ENCODE measurements at regions not wholly inside any gene's neighbourhood (a gene's known extent, or its start where the extent isn't known, plus 50 kb on each side); places are given as distances from the start of the nearest gene placed in this dataset.

DNA sequence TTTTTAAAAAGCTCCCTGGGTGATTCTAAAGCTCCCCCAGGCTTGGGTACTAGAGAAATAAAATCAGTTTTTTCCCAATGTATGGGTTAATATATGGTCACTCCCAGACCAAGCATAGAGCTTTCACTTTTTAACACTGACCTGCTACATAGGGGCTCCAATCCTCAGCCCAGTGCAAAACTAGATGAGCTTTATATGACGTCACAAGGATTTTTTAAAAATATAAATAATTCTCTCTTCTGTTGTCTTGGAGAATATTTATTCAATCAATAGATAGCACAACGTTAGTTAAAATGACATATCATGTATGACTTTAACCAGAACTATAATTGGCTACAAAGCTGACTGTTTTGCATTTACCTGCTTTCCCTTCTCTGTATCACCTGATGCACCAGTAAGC lies 137.9 kb upstream of the TMCC3 start:
- intact Hi-C loops (cut with DNase I): no loop called here
- WGBS, 2 donors: 47 to 67% methylated on average over 2 of the region's 2 CpGs
- Histone ChIP-seq H3K27ac (ENCODE audit: low read depth in 1 of 2, low read length in 2 of 2) (no peak overlapping the region), H3K27me3 (ENCODE audit: control insufficient read depth in 1 of 2, insufficient read depth in 2 of 2, low read length in 1 of 2) (no peaks in the 10 kb centered on the region), H3K9me3 (ENCODE audit: control insufficient read depth, low read length) (no peaks in the 10 kb centered on the region), H3K36me3 (ENCODE audit: control insufficient read depth in 1 of 2, insufficient read depth in 2 of 2, low read length in 1 of 2) (no peaks in the 10 kb centered on the region), H3K4me1 (ENCODE audit: control insufficient read depth in 1 of 2, insufficient read depth in 2 of 2, low read length in 2 of 2) (no peaks in the 10 kb centered on the region), H3K4me3 (ENCODE audit: low read length in 2 of 2) (no peak overlapping the region)
- no peak for ATAC-seq (ENCODE audit: low FRiP score)
- DNase-seq: no peak

DNA sequence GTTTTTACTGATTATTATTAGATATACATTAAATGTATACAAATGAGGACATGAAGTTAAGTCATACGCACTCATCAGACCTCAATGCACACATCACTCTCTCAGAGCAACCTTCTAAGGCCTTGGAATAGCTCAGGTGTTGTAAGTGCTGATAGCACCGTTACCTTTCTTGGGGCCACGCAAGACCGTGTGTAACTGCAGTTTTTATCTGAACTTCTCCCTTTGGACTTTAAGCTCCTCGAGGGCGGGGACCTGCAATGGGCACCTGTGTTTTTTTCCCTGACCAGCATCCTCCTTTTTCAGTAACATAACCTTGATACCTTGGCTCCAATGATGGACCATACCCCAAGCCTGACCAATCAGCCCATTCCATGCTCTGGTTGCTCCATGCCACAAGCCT lies 136.5 kb upstream of the TMCC3 start:
- Histone ChIP-seq H3K4me3 (ENCODE audit: low read length in 2 of 2) (no peak overlapping the region), H3K27me3 (ENCODE audit: control insufficient read depth in 1 of 2, insufficient read depth in 2 of 2, low read length in 1 of 2) (no peaks in the 10 kb centered on the region), H3K9me3 (ENCODE audit: control insufficient read depth, low read length) (peaks cover 2% of the 10 kb centered on the region), H3K36me3 (ENCODE audit: control insufficient read depth in 1 of 2, insufficient read depth in 2 of 2, low read length in 1 of 2) (no peaks in the 10 kb centered on the region), H3K27ac (ENCODE audit: low read depth in 1 of 2, low read length in 2 of 2) (no peak overlapping the region), H3K4me1 (ENCODE audit: control insufficient read depth in 1 of 2, insufficient read depth in 2 of 2, low read length in 2 of 2) (no peaks in the 10 kb centered on the region)
- ATAC-seq (ENCODE audit: low FRiP score) (no peak), DNase-seq (no peak)
- 94% methylated on average over 6 of the region's 6 CpGs for WGBS, 2 donors
- intact Hi-C loops (cut with DNase I): no loop called here

DNA sequence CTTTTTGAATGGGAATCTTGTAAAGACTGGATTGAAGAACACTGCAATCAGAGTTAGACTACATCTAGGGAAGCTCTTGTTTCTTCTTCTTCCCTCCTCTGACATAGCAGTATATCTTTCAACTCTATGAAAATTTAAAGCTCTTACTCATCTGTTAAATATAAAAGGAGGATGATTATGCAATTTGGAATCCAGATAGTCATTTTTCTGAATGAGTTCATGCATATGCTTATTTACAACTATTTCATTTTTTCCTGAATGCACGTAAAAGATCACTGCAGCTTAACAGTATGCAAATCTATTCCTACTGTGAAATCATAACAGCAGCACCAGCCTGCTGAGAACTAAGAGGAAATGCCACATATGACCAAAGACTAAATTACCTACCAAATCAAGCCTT lies 133.5 kb upstream of the TMCC3 start:
- Histone ChIP-seq H3K9me3 (ENCODE audit: control insufficient read depth, low read length) (peaks cover 2% of the 10 kb centered on the region), H3K4me1 (ENCODE audit: control insufficient read depth in 1 of 2, insufficient read depth in 2 of 2, low read length in 2 of 2) (no peaks in the 10 kb centered on the region), H3K27me3 (ENCODE audit: control insufficient read depth in 1 of 2, insufficient read depth in 2 of 2, low read length in 1 of 2) (no peaks in the 10 kb centered on the region), H3K36me3 (ENCODE audit: control insufficient read depth in 1 of 2, insufficient read depth in 2 of 2, low read length in 1 of 2) (no peaks in the 10 kb centered on the region), H3K27ac (ENCODE audit: low read depth in 1 of 2, low read length in 2 of 2) (no peak overlapping the region), H3K4me3 (ENCODE audit: low read length in 2 of 2) (no peak overlapping the region)
- WGBS, 2 donors: 23 to 40% methylated on average over 1 of the region's 1 CpG
- no peak for DNase-seq
- ATAC-seq (ENCODE audit: low FRiP score): no peak
- intact Hi-C loops (cut with DNase I): no loop called here

DNA sequence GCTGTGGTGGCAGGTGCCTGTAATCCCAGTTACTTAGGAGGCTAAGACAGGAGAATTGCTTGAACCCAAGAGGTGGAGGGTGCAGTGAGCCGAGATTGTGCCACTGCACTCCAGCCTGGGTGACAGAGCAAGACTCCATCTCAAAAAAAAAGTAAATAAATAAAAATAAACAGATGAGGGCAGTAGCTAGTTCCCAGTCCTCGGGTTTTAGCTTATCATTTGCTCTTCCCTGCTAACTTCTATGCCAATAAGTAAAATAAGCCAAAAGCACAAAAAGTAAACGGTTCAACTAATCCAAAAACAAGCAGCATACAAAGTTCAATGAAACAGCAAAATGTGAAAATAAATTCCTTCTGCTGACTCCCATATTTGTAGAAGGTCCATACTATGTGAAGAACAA lies 133.0 kb upstream of the TMCC3 start:
- H3K4me3 ChIP-seq (ENCODE audit: low read length in 2 of 2): no peak overlapping the region
- DNase-seq (no peak), ATAC-seq (ENCODE audit: low FRiP score) (no peak)
- WGBS, 2 donors: 29 to 35% methylated on average over 3 of the region's 3 CpGs
- H3K27ac ChIP-seq (ENCODE audit: low read depth in 1 of 2, low read length in 2 of 2): no peak overlapping the region
- no peaks in the 10 kb centered on the region for H3K4me1 ChIP-seq (ENCODE audit: control insufficient read depth in 1 of 2, insufficient read depth in 2 of 2, low read length in 2 of 2)
- no peaks in the 10 kb centered on the region for H3K27me3 ChIP-seq (ENCODE audit: control insufficient read depth in 1 of 2, insufficient read depth in 2 of 2, low read length in 1 of 2)
- no peaks in the 10 kb centered on the region for H3K36me3 ChIP-seq (ENCODE audit: control insufficient read depth in 1 of 2, insufficient read depth in 2 of 2, low read length in 1 of 2)
- H3K9me3 ChIP-seq (ENCODE audit: control insufficient read depth, low read length): peaks cover 2% of the 10 kb centered on the region
- intact Hi-C loops (cut with DNase I): no loop called here

DNA sequence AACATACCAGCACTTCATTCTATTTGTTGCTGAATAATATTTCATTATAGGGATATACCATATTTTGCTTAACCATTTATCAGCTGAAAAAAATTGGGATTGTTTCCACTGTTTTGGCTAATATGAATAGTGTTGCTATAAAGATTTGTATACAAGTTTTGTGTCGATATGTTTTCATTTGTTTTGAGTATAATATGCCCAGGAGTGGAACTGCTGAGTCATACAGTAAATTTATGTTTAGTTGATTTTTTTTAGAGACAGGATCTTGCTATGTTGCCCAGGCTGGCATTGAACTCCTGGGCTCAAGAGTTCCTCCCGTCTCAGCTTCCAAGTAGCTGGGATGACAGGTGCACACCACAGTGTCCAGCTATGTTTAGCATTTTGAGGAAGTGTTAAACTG lies 131.5 kb upstream of the TMCC3 start:
- no peak overlapping the region for H3K27ac ChIP-seq (ENCODE audit: low read depth in 1 of 2, low read length in 2 of 2)
- intact Hi-C loops (cut with DNase I): no loop called here
- no peak overlapping the region for H3K4me3 ChIP-seq (ENCODE audit: low read length in 2 of 2)
- DNase-seq (no peak), ATAC-seq (ENCODE audit: low FRiP score) (no peak)
- no peaks in the 10 kb centered on the region for H3K27me3 ChIP-seq (ENCODE audit: control insufficient read depth in 1 of 2, insufficient read depth in 2 of 2, low read length in 1 of 2)
- no peaks in the 10 kb centered on the region for H3K36me3 ChIP-seq (ENCODE audit: control insufficient read depth in 1 of 2, insufficient read depth in 2 of 2, low read length in 1 of 2)
- H3K4me1 ChIP-seq (ENCODE audit: control insufficient read depth in 1 of 2, insufficient read depth in 2 of 2, low read length in 2 of 2): no peaks in the 10 kb centered on the region
- peaks cover 2% of the 10 kb centered on the region for H3K9me3 ChIP-seq (ENCODE audit: control insufficient read depth, low read length)
- WGBS, 2 donors: 82 to 88% methylated on average over 2 of the region's 2 CpGs

DNA sequence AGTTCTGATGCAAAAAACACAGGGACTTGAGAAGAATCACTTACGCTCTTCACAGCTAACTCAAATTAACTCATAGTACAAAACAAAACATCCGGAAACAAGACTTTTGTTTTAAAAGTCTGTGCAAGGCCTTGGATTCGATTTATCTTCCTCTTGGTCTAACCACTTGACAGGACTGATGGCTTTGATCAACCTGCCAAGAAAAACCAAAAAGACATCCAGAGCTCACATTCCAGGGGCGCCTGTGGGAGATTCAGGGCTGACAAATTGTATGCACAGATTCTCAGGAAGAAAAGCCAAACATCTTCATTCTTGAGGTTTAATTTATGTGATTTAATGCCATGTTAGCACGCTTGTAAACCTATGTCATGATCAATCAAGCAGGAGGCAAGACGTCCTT lies 129.1 kb upstream of the TMCC3 start:
- no peak overlapping the region for H3K4me3 ChIP-seq (ENCODE audit: low read length in 2 of 2)
- H3K36me3 ChIP-seq (ENCODE audit: control insufficient read depth in 1 of 2, insufficient read depth in 2 of 2, low read length in 1 of 2): no peaks in the 10 kb centered on the region
- H3K27me3 ChIP-seq (ENCODE audit: control insufficient read depth in 1 of 2, insufficient read depth in 2 of 2, low read length in 1 of 2): no peaks in the 10 kb centered on the region
- no peak for ATAC-seq (ENCODE audit: low FRiP score)
- no peaks in the 10 kb centered on the region for H3K4me1 ChIP-seq (ENCODE audit: control insufficient read depth in 1 of 2, insufficient read depth in 2 of 2, low read length in 2 of 2)
- intact Hi-C loops (cut with DNase I): no loop called here
- DNase-seq: no peak
- H3K9me3 ChIP-seq (ENCODE audit: control insufficient read depth, low read length): peaks cover 2% of the 10 kb centered on the region
- 30 to 39% methylated on average over 6 of the region's 6 CpGs for WGBS, 2 donors
- H3K27ac ChIP-seq (ENCODE audit: low read depth in 1 of 2, low read length in 2 of 2): no peak overlapping the region

DNA sequence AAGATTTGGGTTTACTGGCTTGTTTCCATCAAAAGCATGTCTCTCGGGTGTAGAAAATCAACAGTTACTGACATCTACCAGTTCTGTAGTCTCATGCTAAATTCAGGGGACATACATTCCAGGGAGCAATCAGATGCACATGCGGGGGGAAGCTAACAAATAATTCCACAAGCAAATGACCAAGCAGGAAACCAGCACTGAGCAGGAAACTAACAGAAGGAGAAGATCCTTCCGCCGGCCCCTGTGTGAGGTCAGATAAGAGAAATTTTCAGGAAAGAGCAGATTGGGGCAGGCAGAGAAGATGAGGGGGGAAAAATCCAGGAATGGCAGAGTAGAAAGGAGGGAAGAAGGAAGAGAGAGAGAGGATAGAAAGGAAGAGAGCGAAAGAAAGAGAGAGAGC lies 127.6 kb upstream of the TMCC3 start:
- Histone ChIP-seq H3K36me3 (ENCODE audit: control insufficient read depth in 1 of 2, insufficient read depth in 2 of 2, low read length in 1 of 2) (no peaks in the 10 kb centered on the region), H3K9me3 (ENCODE audit: control insufficient read depth, low read length) (peaks cover 5% of the 10 kb centered on the region), H3K4me1 (ENCODE audit: control insufficient read depth in 1 of 2, insufficient read depth in 2 of 2, low read length in 2 of 2) (no peaks in the 10 kb centered on the region), H3K4me3 (ENCODE audit: low read length in 2 of 2) (no peak overlapping the region), H3K27ac (ENCODE audit: low read depth in 1 of 2, low read length in 2 of 2) (no peak overlapping the region), H3K27me3 (ENCODE audit: control insufficient read depth in 1 of 2, insufficient read depth in 2 of 2, low read length in 1 of 2) (no peaks in the 10 kb centered on the region)
- intact Hi-C loops (cut with DNase I): no loop called here
- no peak for DNase-seq
- WGBS, 2 donors: 76 to 77% methylated on average over 5 of the region's 5 CpGs
- no peak for ATAC-seq (ENCODE audit: low FRiP score)

DNA sequence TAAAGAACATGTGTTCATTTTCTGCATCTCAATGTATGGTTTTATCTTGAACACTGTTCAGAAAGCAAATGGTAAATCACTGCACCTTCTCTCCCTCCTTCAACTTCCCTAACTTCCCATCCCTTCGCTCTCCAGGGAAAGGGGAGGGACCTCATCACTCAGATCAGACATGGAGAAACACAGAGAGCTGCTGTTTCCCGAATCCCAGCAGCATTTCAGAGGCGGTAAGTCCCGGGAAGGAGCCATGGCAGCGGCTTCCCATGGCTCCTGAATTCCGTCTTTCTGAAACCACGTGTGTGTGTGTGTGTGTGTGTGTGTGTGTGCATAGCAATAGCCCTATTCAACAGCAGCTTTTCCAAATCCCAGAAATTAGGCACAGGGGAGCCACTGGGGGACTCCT lies 125.4 kb upstream of the TMCC3 start:
- WGBS, 2 donors: 59 to 61% methylated on average over 7 of the region's 7 CpGs
- DNase-seq (no peak), ATAC-seq (ENCODE audit: low FRiP score) (no peak)
- Histone ChIP-seq H3K4me3 (ENCODE audit: low read length in 2 of 2) (no peak overlapping the region), H3K36me3 (ENCODE audit: control insufficient read depth in 1 of 2, insufficient read depth in 2 of 2, low read length in 1 of 2) (no peaks in the 10 kb centered on the region), H3K9me3 (ENCODE audit: control insufficient read depth, low read length) (peaks cover 3% of the 10 kb centered on the region), H3K27ac (ENCODE audit: low read depth in 1 of 2, low read length in 2 of 2) (no peak overlapping the region), H3K27me3 (ENCODE audit: control insufficient read depth in 1 of 2, insufficient read depth in 2 of 2, low read length in 1 of 2) (no peaks in the 10 kb centered on the region), H3K4me1 (ENCODE audit: control insufficient read depth in 1 of 2, insufficient read depth in 2 of 2, low read length in 2 of 2) (no peaks in the 10 kb centered on the region)
- intact Hi-C loops (cut with DNase I): no loop called here

DNA sequence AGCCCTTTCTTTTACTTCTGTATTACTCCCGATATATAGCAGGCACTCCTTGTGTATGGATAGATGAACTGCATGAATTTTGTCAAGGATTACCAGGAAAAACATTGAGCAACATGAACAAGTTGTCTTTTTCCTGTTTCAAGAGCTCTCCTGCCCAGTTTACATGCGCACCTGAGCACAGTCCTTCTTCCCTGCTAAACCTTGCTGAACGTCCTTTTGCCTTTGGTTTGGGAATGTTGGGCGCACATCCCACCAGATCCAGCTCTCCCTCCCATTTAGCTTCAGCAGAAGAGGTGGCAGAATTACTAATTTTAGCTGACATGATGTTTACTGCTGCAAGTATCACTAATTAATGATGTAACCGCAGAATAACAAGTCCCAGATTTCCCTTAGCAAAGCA lies 121.4 kb upstream of the TMCC3 start:
- Histone ChIP-seq H3K27me3 (ENCODE audit: control insufficient read depth in 1 of 2, insufficient read depth in 2 of 2, low read length in 1 of 2) (no peaks in the 10 kb centered on the region), H3K9me3 (ENCODE audit: control insufficient read depth, low read length) (peaks cover 3% of the 10 kb centered on the region), H3K36me3 (ENCODE audit: control insufficient read depth in 1 of 2, insufficient read depth in 2 of 2, low read length in 1 of 2) (no peaks in the 10 kb centered on the region), H3K27ac (ENCODE audit: low read depth in 1 of 2, low read length in 2 of 2) (no peak overlapping the region), H3K4me1 (ENCODE audit: control insufficient read depth in 1 of 2, insufficient read depth in 2 of 2, low read length in 2 of 2) (peaks cover 2 to 6% of the 10 kb centered on the region in 2 donors), H3K4me3 (ENCODE audit: low read length in 2 of 2) (no peak overlapping the region)
- no peak for ATAC-seq (ENCODE audit: low FRiP score)
- 93 to 94% methylated on average over 5 of the region's 5 CpGs for WGBS, 2 donors
- intact Hi-C loops (cut with DNase I): no loop called here
- no peak for DNase-seq
